Panc1 (cell line): ENCODE measurements at regions not wholly inside any gene's neighbourhood (a gene's known extent, or its start where the extent isn't known, plus 50 kb on each side); places are given as distances from the start of the nearest gene placed in this dataset.

Source experiments
- ATAC-seq: fragments of 200-7000 bp; cut with Tn5 transposase; 2 replicates; pipeline ENCODE4 v1.9.1; 2020; ENCODE audit warnings: mild to moderate bottlenecking, moderate library complexity
- BruUV-seq: library from RNA; stranded (reverse); fragments of 400-500 nt; replicated peaks from 2 replicates; lab custom pipeline; 2021; lab: Mats Ljungman, UMichigan
- CTCF ChIA-PET: fragments of 300-600 bp; sonication (Branson Sonifier 250); formaldehyde crosslinking; loops from one replicate; lab custom pipeline; 2022; ENCODE audit warnings: antibody characterized with exemption; lab: Charles Lee
- POLR2A ChIA-PET: fragments of 300-600 bp; sonication (Branson Sonifier 250); formaldehyde crosslinking; loops from one replicate; lab custom pipeline; 2022; ENCODE audit warnings: antibody characterized with exemption; lab: Charles Lee
- DNase-seq: peaks from one replicate; pipeline ENCODE4 v3.0.0-alpha.2; 2010; ENCODE audit warnings: low read depth, low spot score
- H3K27ac ChIP-seq: 2 replicates; pipeline ENCODE4 v1.5.1; 2011; ENCODE audit warnings: mild to moderate bottlenecking, low read length, inconsistent platforms
- H3K27me3 ChIP-seq: fragments of 200-500 bp; sonication (Bioruptor generic); 2 replicates; pipeline ENCODE4 v1.6.0; 2014; ENCODE audit warnings: low read length, inconsistent platforms; ENCODE audit not compliant: control insufficient read depth, insufficient read depth
- H3K36me3 ChIP-seq: fragments of 200-500 bp; sonication (Bioruptor generic); 2 replicates; pipeline ENCODE4 v1.5.1; 2014; ENCODE audit warnings: inconsistent platforms, mild to moderate bottlenecking, low read length, moderate library complexity; ENCODE audit not compliant: control insufficient read depth, insufficient read depth
- H3K4me1 ChIP-seq: 2 replicates; pipeline ENCODE4 v1.5.1; 2011; ENCODE audit warnings: inconsistent platforms, mild to moderate bottlenecking, low read length, moderate library complexity; ENCODE audit not compliant: control insufficient read depth, insufficient read depth
- H3K4me3 ChIP-seq, 2 experiments: 2 replicates each; pipeline ENCODE4 v1.5.1; 2011 to 2012; ENCODE audit warnings: low read depth in 2 of 2, low read length in 2 of 2, mild to moderate bottlenecking in 2 of 2, inconsistent platforms in 1 of 2, moderate library complexity in 1 of 2
- H3K9me3 ChIP-seq: fragments of 200-500 bp; sonication (Bioruptor generic); 2 replicates; pipeline ENCODE4 v1.5.1; 2014; ENCODE audit warnings: low read depth, mild to moderate bottlenecking, inconsistent platforms, low read length, moderate library complexity; ENCODE audit not compliant: control insufficient read depth, insufficient read depth
- CTCF ChIP-seq: fragments of 450-650 bp; IDR thresholded peaks from 2 replicates; pipeline ENCODE4 v1.5.1; 2017; ENCODE audit warnings: mild to moderate bottlenecking
- POLR2AphosphoS5 ChIP-seq: IDR thresholded peaks from 2 replicates; pipeline ENCODE4 v1.6.1; 2012; ENCODE audit warnings: mild to moderate bottlenecking, low read depth, low read length, moderate library complexity
- REST ChIP-seq, 2 experiments: IDR thresholded peaks; 2 replicates each; pipeline ENCODE4 v1.6.1; 2011 to 2012; ENCODE audit warnings: low read depth in 2 of 2, control low read depth in 1 of 2, low read length in 1 of 2, mild to moderate bottlenecking in 1 of 2, moderate library complexity in 1 of 2; ENCODE audit not compliant: insufficient read depth in 1 of 2
- SIN3A ChIP-seq: IDR thresholded peaks from 2 replicates; pipeline ENCODE4 v1.6.1; 2012; ENCODE audit warnings: low read depth, mild to moderate bottlenecking, low read length, moderate library complexity, borderline replicate concordance; ENCODE audit not compliant: insufficient read depth
- TCF7L2 ChIP-seq: IDR thresholded peaks from 2 replicates; pipeline ENCODE4 v1.6.1; 2011; ENCODE audit warnings: mild to moderate bottlenecking, low read depth, low read length, inconsistent platforms
- in situ Hi-C: cut with HindIII; loops from 2 replicates; pipeline ENCODE4 v1.10.0; 2016; ENCODE audit warnings: low sequenced_read_pairs, low pct_unique_long_range_greater_than_20kb
- intact Hi-C: fragments of 100-400 bp; cut with micrococcal nuclease; formaldehyde crosslinking; loops from one replicate; pipeline ENCODE4 v1.10.0; 2022; ENCODE audit not compliant: unreplicated experiment

DNA sequence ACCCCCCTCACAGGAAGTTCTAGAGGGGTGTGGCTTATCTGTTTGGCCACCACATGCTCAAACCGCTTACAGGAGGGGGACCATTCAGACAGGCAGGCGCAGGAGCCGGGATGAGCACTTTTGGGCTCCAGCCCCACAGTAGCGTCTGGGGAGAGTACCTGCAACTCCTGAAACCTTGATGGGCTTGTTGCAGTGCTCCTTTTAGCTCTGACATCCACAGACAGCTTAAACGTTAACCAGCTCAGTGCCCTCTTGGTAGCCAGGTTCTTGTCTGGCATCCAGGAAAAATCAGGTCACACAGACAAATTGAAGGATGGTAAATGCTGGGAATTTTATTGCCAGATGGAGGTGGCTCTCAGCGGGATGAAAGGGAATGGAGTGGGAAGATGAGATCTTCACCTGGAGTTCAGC lies 326.3 kb downstream of the ETS1 start:
- in situ Hi-C loops (no loop called here), intact Hi-C loops (no loop called here)
- Histone ChIP-seq H3K27me3 (no peaks in the 10 kb centered on the region), H3K9me3 (0 out of 2 replicates have a peak, but pooled peaks cover 3% of the 10 kb centered on the region), H3K27ac (no peak overlapping the region), H3K4me1 (no peaks in the 10 kb centered on the region), H3K4me3 (no peak overlapping the region), H3K36me3 (no peaks in the 10 kb centered on the region)
- TF ChIP-seq SIN3A (no peak), TCF7L2 (no peak), CTCF (no peak), POLR2AphosphoS5 (no peak)
- ATAC-seq, result no peak
- no TSS peak for BruUV-seq
- ChIA-PET POLR2A (no interaction called here), CTCF (no interaction called here)
- no peak for DNase-seq

DNA sequence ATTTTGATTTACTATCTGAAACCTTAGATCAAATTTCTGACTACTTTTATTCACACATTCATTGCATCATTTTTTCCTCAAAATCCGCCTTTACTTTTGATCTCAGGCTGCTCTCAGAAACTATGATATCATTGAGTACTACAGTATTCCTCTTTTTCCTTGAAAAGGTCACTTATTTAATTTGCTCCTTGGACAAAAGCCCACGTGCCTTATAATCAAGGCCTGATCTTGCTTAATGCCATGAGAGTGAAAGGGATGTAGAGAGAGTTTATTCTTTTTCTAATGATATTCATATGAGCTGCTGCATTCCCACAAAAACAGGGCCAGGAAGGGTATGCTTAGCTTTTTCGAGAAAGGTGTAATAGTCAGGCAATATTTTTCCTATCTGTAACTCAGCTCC lies 327.0 kb downstream of the ETS1 start:
- CTCF ChIA-PET, result no interaction called here
- no peaks in the 10 kb centered on the region for H3K36me3 ChIP-seq
- TF ChIP-seq TCF7L2, result no peak
- TF ChIP-seq SIN3A, result no peak
- no peak for TF ChIP-seq POLR2AphosphoS5
- no peak for TF ChIP-seq CTCF
- no peak for TF ChIP-seq REST (IDR thresholded peaks at IDR 0.05; ENCODE audit: insufficient read depth in 1 of 2, low read depth in 2 of 2, low read length in 1 of 2)

More for the DNA sequence above, 327.0 kb downstream of the ETS1 start:
- in situ Hi-C loops (no loop called here), intact Hi-C loops (no loop called here)
- no TSS peak for BruUV-seq
- no peak for DNase-seq
- H3K27me3 ChIP-seq, result no peaks in the 10 kb centered on the region
- POLR2A ChIA-PET, result no interaction called here
- no peak overlapping the region for H3K27ac ChIP-seq
- ATAC-seq, result no peak
- no peaks in the 10 kb centered on the region for H3K4me1 ChIP-seq
- 0 out of 2 replicates have a peak, but pooled peaks cover 3% of the 10 kb centered on the region for H3K9me3 ChIP-seq
- H3K4me3 ChIP-seq, result no peak overlapping the region
